ENCODE measurements at regions not wholly inside any gene's neighbourhood (a gene's known extent, or its start where the extent isn't known, plus 50 kb on each side); places are given as distances from the start of the nearest gene placed in this dataset.

- TF ChIP-seq CTCF (IDR thresholded peaks at IDR 0.05) = no peak
- no peak for TF ChIP-seq EZH2 (IDR thresholded peaks at IDR 0.05)
Observed at GRCh38 chr11:111179184-111179910, 66.2 kb upstream of the POU2AF2 start.
